ENCODE measurements at regions not wholly inside any gene's neighbourhood (a gene's known extent, or its start where the extent isn't known, plus 50 kb on each side); places are given as distances from the start of the nearest gene placed in this dataset.

DNA sequence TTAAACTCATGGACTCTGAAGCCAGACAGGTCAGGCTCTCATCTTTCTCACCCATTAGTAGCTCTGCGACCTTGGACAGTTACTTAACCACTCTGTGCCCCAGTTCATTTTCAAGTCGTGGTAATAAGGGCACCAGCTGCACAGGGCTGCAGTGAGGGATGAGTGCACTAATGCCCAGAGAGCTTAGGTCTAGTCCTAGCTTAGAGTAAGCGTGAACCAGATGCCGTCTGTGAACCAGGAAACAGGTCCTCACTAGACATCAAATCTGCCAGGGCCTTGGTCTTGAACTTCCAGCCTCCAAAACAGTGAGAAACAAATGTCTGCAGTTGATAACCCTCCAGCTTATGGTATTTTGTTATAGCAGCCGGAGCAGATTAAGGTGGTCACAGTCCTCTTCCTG, 222.4 kb upstream of the PFKP start:
- H3K9me3 ChIP-seq, result no peaks in the 10 kb centered on the region
- H3K27ac ChIP-seq, result no peak overlapping the region
- H3K36me3 ChIP-seq, result no peaks in the 10 kb centered on the region
- H3K4me1 ChIP-seq, result no peaks in the 10 kb centered on the region
- no peak overlapping the region for H3K4me3 ChIP-seq
- TF ChIP-seq, protein P1, sequence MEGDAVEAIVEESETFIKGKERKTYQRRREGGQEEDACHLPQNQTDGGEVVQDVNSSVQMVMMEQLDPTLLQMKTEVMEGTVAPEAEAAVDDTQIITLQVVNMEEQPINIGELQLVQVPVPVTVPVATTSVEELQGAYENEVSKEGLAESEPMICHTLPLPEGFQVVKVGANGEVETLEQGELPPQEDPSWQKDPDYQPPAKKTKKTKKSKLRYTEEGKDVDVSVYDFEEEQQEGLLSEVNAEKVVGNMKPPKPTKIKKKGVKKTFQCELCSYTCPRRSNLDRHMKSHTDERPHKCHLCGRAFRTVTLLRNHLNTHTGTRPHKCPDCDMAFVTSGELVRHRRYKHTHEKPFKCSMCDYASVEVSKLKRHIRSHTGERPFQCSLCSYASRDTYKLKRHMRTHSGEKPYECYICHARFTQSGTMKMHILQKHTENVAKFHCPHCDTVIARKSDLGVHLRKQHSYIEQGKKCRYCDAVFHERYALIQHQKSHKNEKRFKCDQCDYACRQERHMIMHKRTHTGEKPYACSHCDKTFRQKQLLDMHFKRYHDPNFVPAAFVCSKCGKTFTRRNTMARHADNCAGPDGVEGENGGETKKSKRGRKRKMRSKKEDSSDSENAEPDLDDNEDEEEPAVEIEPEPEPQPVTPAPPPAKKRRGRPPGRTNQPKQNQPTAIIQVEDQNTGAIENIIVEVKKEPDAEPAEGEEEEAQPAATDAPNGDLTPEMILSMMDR (IDR thresholded peaks at IDR 0.05), result no peak
- H3K27me3 ChIP-seq, result no peaks in the 10 kb centered on the region
- DNase-seq, result no peak
- intact Hi-C loops (cut with DNase I; ENCODE audit: low total_unique reads), result no loop called here

DNA sequence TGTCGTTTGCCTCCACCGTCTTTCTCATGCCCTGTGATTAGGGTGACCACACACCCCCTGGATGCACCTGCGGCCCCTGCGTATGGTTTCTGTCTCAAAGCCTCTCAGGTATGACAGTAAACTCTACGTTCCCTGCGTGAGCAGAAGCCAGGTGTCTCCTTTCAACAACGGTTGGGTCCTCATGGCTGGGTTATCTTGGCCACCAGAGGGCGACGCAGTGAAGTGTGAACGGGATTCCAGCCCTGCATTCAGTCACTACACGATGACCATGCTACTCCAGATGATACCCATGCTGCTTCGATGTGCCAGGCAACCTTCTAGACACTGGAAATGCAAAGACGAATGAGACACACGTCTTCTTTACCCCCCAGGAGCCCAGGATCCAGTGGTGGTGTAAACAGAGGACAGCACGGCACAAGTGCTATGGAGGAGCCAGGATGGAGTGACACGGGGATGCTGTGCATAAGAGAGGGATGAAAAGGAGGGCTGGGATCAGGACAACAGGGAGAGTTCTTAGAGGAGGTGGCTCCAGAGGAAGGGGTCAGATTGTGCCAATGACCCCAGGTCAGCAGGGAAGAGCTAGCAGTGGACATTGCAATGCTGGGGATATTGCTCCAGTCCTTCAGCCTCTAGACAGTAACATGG, 228.1 kb upstream of the PFKP start:
- no peaks in the 10 kb centered on the region for H3K4me1 ChIP-seq
- TF ChIP-seq, protein P1 (IDR thresholded peaks at IDR 0.05), result peak in 1 of 2 experiments; percentile 20
- no peak overlapping the region for H3K27ac ChIP-seq
- H3K36me3 ChIP-seq, result no peaks in the 10 kb centered on the region
- intact Hi-C loops (cut with DNase I; ENCODE audit: low total_unique reads), result no loop called here
- H3K4me3 ChIP-seq, result no peak overlapping the region
- DNase-seq, result no peak
- no peaks in the 10 kb centered on the region for H3K27me3 ChIP-seq
- no peaks in the 10 kb centered on the region for H3K9me3 ChIP-seq

DNA sequence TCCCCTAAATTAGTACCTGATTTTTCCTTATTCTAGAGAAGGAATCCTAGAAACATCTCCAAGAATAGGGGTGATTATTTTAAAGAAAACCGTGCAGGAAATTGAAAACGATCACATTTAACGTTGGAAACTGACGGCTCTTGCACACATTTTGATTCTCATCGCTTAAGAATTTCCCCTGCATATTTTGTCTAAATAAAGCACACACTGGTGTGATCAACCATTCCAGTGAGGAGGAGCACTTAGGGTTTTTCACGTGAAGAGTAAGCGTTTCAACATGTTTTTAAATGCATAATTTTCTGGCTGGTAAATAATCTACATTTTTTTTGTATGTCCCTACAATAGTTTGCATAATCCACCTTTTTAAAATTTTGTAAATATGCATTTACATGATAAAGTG, 229.7 kb upstream of the PFKP start:
- intact Hi-C loops (cut with DNase I; ENCODE audit: low total_unique reads), result no loop called here
- H3K27me3 ChIP-seq, result no peaks in the 10 kb centered on the region
- H3K36me3 ChIP-seq, result no peaks in the 10 kb centered on the region
- no peaks in the 10 kb centered on the region for H3K9me3 ChIP-seq
- H3K4me3 ChIP-seq, result no peak overlapping the region
- H3K27ac ChIP-seq, result no peak overlapping the region
- no peak for DNase-seq
- no peaks in the 10 kb centered on the region for H3K4me1 ChIP-seq
- TF ChIP-seq, protein P1 (IDR thresholded peaks at IDR 0.05), result no peak

DNA sequence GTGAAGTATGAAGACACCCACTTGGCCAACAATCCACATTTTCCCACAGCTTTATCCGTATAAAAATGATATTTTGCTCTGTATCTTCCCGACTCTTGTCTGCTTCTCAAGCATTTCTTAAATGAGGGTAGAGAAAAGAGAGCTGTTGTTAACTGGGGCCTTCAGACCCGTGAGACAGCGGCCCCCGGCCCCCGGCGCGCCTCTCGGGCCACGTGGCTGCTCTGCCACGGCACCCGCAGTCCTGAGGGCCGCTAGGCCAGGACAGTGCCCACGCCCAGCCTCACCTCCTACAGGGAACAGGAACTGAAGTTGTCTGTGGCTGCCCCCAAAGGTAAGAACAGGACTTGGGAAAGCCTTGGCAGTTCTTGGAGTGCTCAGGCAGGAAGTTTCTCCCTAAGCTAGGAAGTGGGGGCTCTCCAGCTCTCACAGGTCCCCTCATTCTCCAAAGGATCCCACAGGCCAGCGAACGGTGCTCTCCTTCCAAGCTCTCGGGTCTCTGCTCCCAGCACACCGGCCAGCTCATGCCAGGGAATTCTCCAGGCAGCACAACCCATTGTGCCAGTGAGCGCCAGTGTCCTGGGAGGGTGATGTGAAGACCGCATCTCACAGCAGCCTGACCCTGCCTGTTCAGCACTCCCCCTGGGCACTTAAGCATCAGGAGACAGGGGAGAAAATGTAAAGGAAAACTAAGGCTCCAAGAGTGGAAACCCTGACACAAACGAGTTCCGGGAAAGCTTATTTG, 230.3 kb upstream of the PFKP start:
- DNase-seq, result no peak
- intact Hi-C loops (cut with DNase I; ENCODE audit: low total_unique reads), result no loop called here
- Histone ChIP-seq H3K4me1 (no peaks in the 10 kb centered on the region), H3K36me3 (no peaks in the 10 kb centered on the region), H3K9me3 (no peaks in the 10 kb centered on the region), H3K4me3 (no peak overlapping the region), H3K27me3 (no peaks in the 10 kb centered on the region), H3K27ac (no peak overlapping the region)
- TF ChIP-seq, protein P1 (IDR thresholded peaks at IDR 0.05), result no peak

DNA sequence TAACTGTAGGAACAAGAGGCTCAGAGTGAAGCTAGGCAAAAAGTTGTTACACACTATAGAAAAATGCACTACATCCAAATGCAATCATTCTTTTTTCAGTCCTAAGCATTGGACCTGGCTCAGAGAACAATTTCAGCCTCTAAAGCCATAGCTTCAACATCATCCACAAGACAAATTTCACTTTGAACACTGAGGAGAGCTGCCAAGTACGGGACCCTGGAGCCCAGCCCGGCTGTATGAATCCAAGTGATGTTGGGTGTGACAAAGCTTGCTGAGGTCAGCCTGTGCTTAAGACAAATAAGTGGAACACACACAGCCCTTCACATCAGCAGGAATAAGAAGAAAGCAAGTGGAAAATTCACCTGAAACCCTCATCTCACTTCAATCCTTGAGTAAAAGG, 233.1 kb upstream of the PFKP start:
- Histone ChIP-seq H3K27ac (no peak overlapping the region), H3K9me3 (no peaks in the 10 kb centered on the region), H3K4me3 (no peak overlapping the region), H3K4me1 (no peaks in the 10 kb centered on the region), H3K27me3 (no peaks in the 10 kb centered on the region), H3K36me3 (no peaks in the 10 kb centered on the region)
- TF ChIP-seq, protein P1 (IDR thresholded peaks at IDR 0.05), result no peak
- no peak for DNase-seq
- intact Hi-C loops (cut with DNase I; ENCODE audit: low total_unique reads), result no loop called here

Data from tibial artery (tissue), 4 donors.